HCT116 (cell line): ENCODE measurements at regions not wholly inside any gene's neighbourhood (a gene's known extent, or its start where the extent isn't known, plus 50 kb on each side); places are given as distances from the start of the nearest gene placed in this dataset.

ENCODE experiments used
- ATAC-seq: fragments of 200-7000 bp; cut with Tn5 transposase; 2 replicates; pipeline ENCODE4 v1.9.1; 2020; ENCODE audit warnings: mild to moderate bottlenecking, moderate library complexity
- BruUV-seq: library from RNA; stranded (reverse); fragments of 400-500 nt; replicated peaks from 2 replicates; lab custom pipeline; 2021; lab: Mats Ljungman, UMichigan
- CTCF ChIA-PET: fragments of 300-600 bp; sonication (Branson Sonifier 250); formaldehyde crosslinking; loops from one replicate; lab custom pipeline; 2021; ENCODE audit warnings: antibody characterized with exemption; lab: Charles Lee
- POLR2A ChIA-PET: fragments of 300-600, 350-600 bp; sonication (Branson Sonifier 250); formaldehyde crosslinking; loops from one replicate; lab custom pipeline; 2021; ENCODE audit warnings: antibody characterized with exemption; lab: Charles Lee
- RAD21 ChIA-PET, 2 experiments: fragments of 300-600 bp; sonication (Branson Sonifier 250); formaldehyde crosslinking; loops; one replicate each; lab custom pipeline; 2023; ENCODE audit warnings: low total read pairs in 2 of 2; ENCODE audit not compliant: uncharacterized antibody in 2 of 2, unreplicated experiment in 2 of 2, low non-redundant PET in 1 of 2; lab: Charles Lee
- DNase-seq: peaks from one replicate; pipeline ENCODE4 v3.0.0-alpha.2; 2010; ENCODE audit warnings: low read depth, low spot score
- H2AFZ ChIP-seq: fragments of 200-600 bp; shearing (Covaris generic), sonication (generic); 2 replicates; pipeline ENCODE4 v1.6.1; 2017; ENCODE audit warnings: low read depth, mixed run types, mixed read lengths, antibody characterized with exemption, low read length; ENCODE audit not compliant: poor library complexity, severe bottlenecking
- H3K27ac ChIP-seq: 2 replicates; pipeline ENCODE4 v1.5.1; 2012; ENCODE audit warnings: low read depth, low read length
- H3K27me3 ChIP-seq: fragments of 200-600 bp; sonication (generic); 2 replicates; pipeline ENCODE4 v1.6.1; 2016; ENCODE audit warnings: mixed run types, low read length, mixed read lengths; ENCODE audit not compliant: insufficient read depth
- H3K36me3 ChIP-seq, 2 experiments: fragments of 200-500 bp in 1 of 2; fragments of 200-600 bp in 1 of 2; sonication (Bioruptor generic) in 1 of 2; sonication (generic) in 1 of 2; 2 replicates each; pipeline versions ENCODE4 v1.5.1 to v1.6.1; 2014 to 2016; ENCODE audit warnings: low read length in 2 of 2, inconsistent platforms in 1 of 2, mixed read lengths in 1 of 2, mixed run types in 1 of 2; ENCODE audit not compliant: insufficient read depth in 2 of 2, control insufficient read depth in 1 of 2
- H3K4me1 ChIP-seq, 2 experiments: fragments of 200-600 bp in 1 of 2; sonication (generic) in 1 of 2; 2 replicates each; pipeline versions ENCODE4 v1.5.1 to v1.6.1; 2012 to 2017; ENCODE audit warnings: low read length in 2 of 2, inconsistent platforms in 1 of 2, mild to moderate bottlenecking in 1 of 2, mixed read lengths in 1 of 2, mixed run types in 1 of 2, moderate library complexity in 1 of 2; ENCODE audit not compliant: insufficient read depth in 2 of 2, control insufficient read depth in 1 of 2
- H3K4me2 ChIP-seq: fragments of 200-600 bp; sonication (generic); 2 replicates; pipeline ENCODE4 v1.6.1; 2017; ENCODE audit warnings: mixed run types, low read length, mixed read lengths
- H3K4me3 ChIP-seq, 2 experiments: fragments of 200-600 bp in 1 of 2; sonication (generic) in 1 of 2; replicated peaks in 1 of 2; 2 replicates each; pipeline ENCODE4 v1.5.1; 2011 to 2016; ENCODE audit warnings: low read length in 2 of 2, control low read depth in 1 of 2, low read depth in 1 of 2, mild to moderate bottlenecking in 1 of 2, mixed read lengths in 1 of 2, mixed run types in 1 of 2
- H3K79me2 ChIP-seq: fragments of 200-600 bp; sonication (generic); 2 replicates; pipeline ENCODE4 v1.6.1; 2017; ENCODE audit warnings: mild to moderate bottlenecking, mixed run types, low read length, moderate library complexity, mixed read lengths; ENCODE audit not compliant: insufficient read depth
- H3K9ac ChIP-seq: fragments of 200-600 bp; sonication (generic); 2 replicates; pipeline ENCODE4 v1.6.1; 2016; ENCODE audit warnings: low read length, mixed read lengths
- H3K9me2 ChIP-seq: fragments of 200-600 bp; sonication (generic), shearing (Covaris generic); 2 replicates; pipeline ENCODE4 v1.6.1; 2017; ENCODE audit warnings: mixed run types, mild to moderate bottlenecking, moderate library complexity; ENCODE audit not compliant: insufficient read depth
- H3K9me3 ChIP-seq, 2 experiments: fragments of 200-500 bp in 1 of 2; fragments of 200-600 bp in 1 of 2; sonication (Bioruptor generic) in 1 of 2; sonication (generic) in 1 of 2; 2 replicates each; pipeline ENCODE4 v1.6.1; 2014 to 2017; ENCODE audit warnings: low read length in 2 of 2, mixed read lengths in 2 of 2, inconsistent platforms in 1 of 2, low read depth in 1 of 2, mild to moderate bottlenecking in 1 of 2, mixed run types in 1 of 2, moderate library complexity in 1 of 2; ENCODE audit not compliant: control insufficient read depth in 1 of 2, insufficient read depth in 1 of 2
- H4K20me1 ChIP-seq: fragments of 200-600 bp; sonication (generic), shearing (Covaris generic); 2 replicates; pipeline ENCODE4 v1.6.1; 2017; ENCODE audit warnings: mixed run types, mild to moderate bottlenecking, moderate library complexity; ENCODE audit not compliant: insufficient read depth
- ATF3 ChIP-seq: IDR thresholded peaks from 2 replicates; pipeline ENCODE4 v1.6.1; 2012
- CBX3 ChIP-seq: IDR thresholded peaks from 2 replicates; pipeline ENCODE4 v1.6.1; 2012; ENCODE audit warnings: low read depth
- CEBPB ChIP-seq: IDR thresholded peaks from 2 replicates; pipeline ENCODE4 v1.6.1; 2012; ENCODE audit warnings: low read depth
- EGR1 ChIP-seq: IDR thresholded peaks from 2 replicates; pipeline ENCODE4 v1.6.1; 2012; ENCODE audit warnings: low read depth
- EZH2 ChIP-seq: fragments of 200-600 bp; sonication (generic); IDR thresholded peaks from 2 replicates; pipeline ENCODE4 v1.6.1; 2017; ENCODE audit warnings: antibody characterized with exemption, mixed run types
- EZH2phosphoT487 ChIP-seq: fragments of 200-600 bp; IDR thresholded peaks from 2 replicates; pipeline ENCODE4 v1.6.1; 2018; ENCODE audit warnings: antibody characterized with exemption, borderline replicate concordance
- FOSL1 ChIP-seq: IDR thresholded peaks from 2 replicates; pipeline ENCODE4 v1.6.1; 2012; ENCODE audit warnings: low read depth
- JUND ChIP-seq: IDR thresholded peaks from 2 replicates; pipeline ENCODE4 v1.6.1; 2012
- MAX ChIP-seq: IDR thresholded peaks from 2 replicates; pipeline ENCODE4 v1.6.1; 2012
- POLR2A ChIP-seq: IDR thresholded peaks from 2 replicates; pipeline ENCODE4 v1.7.0; 2011; ENCODE audit warnings: borderline replicate concordance; ENCODE audit not compliant: insufficient read depth, insufficient read length; ENCODE audit errors: extremely low read depth
- POLR2AphosphoS5 ChIP-seq: IDR thresholded peaks from 2 replicates; pipeline ENCODE4 v1.6.1; 2011; ENCODE audit warnings: mild to moderate bottlenecking, low read depth, low read length, moderate library complexity
- RAD21 ChIP-seq: IDR thresholded peaks from 2 replicates; pipeline ENCODE4 v1.6.1; 2012; ENCODE audit warnings: low read depth, mild to moderate bottlenecking
- REST ChIP-seq: IDR thresholded peaks from 2 replicates; pipeline ENCODE4 v1.6.1; 2012; ENCODE audit warnings: low read depth
- SP1 ChIP-seq: IDR thresholded peaks from 2 replicates; pipeline ENCODE4 v1.6.1; 2012; ENCODE audit warnings: low read depth
- SRF ChIP-seq: IDR thresholded peaks from 2 replicates; pipeline ENCODE4 v1.6.1; 2012; ENCODE audit warnings: low read depth
- TCF7L2 ChIP-seq: IDR thresholded peaks from 2 replicates; pipeline ENCODE4 v1.7.0; 2011; ENCODE audit warnings: borderline replicate concordance, inconsistent platforms; ENCODE audit not compliant: insufficient read depth, insufficient read length; ENCODE audit errors: extremely low read depth
- YY1 ChIP-seq: IDR thresholded peaks from 2 replicates; pipeline ENCODE4 v1.6.1; 2011; ENCODE audit warnings: low read length, low read depth, moderate library complexity, mild to moderate bottlenecking; ENCODE audit not compliant: insufficient replicate concordance; ENCODE audit errors: extremely low read depth
- ZFX ChIP-seq: fragments of 450-650 bp; IDR thresholded peaks from 2 replicates; pipeline ENCODE4 v1.6.1; 2017
- ZNF274 ChIP-seq: fragments of 200-500 bp; sonication (Bioruptor generic); IDR thresholded peaks from 2 replicates; pipeline ENCODE4 v1.6.1; 2014; ENCODE audit warnings: mild to moderate bottlenecking, low read depth, low read length, inconsistent platforms
- intact Hi-C: fragments of 100-400 bp; cut with micrococcal nuclease; formaldehyde crosslinking; loops from 2 replicates; pipeline ENCODE4 v1.10.0; 2022
- TF ChIP-seq, protein P1 (sequence below): IDR thresholded peaks from 2 replicates; pipeline ENCODE4 v1.6.1; 2011; ENCODE audit warnings: mild to moderate bottlenecking, low read length, moderate library complexity; ENCODE audit not compliant: insufficient replicate concordance; ENCODE audit errors: extremely low read depth

GRCh38 chr2:236998758-236999157 is 86.9 kb upstream of the COPS8 start (continued):
- TF ChIP-seq RAD21: no peak
- TF ChIP-seq TCF7L2: no peak
- no peak for TF ChIP-seq POLR2A
- TF ChIP-seq EZH2phosphoT487: no peak
- TF ChIP-seq SRF: no peak
- TF ChIP-seq, all 23 proteins: peak for 0

- Histone ChIP-seq H3K36me3 (no peaks in the 10 kb centered on the region), H3K9ac (no peak overlapping the region), H3K4me1 (no peaks in the 10 kb centered on the region), H3K9me2 (no peaks in the 10 kb centered on the region), H2AFZ (no peak overlapping the region), H3K79me2 (no peaks in the 10 kb centered on the region), H3K27me3 (peaks cover 45% of the 10 kb centered on the region), H3K27ac (no peak overlapping the region), H3K4me2 (no peak overlapping the region), H4K20me1 (no peaks in the 10 kb centered on the region), H3K4me3 (no peak overlapping the region), H3K9me3 (no peaks in the 10 kb centered on the region)
- no TSS peak for BruUV-seq
- CTCF ChIA-PET: interaction anchor here (0.7 kb wide), 1 partner anchor 434 kb away, joined by 4 read pairs; no protein-coding TSS in a partner anchor
- ATAC-seq (no peak), DNase-seq (no peak)
- POLR2A ChIA-PET: no interaction called here
- RAD21 ChIA-PET: no interaction called here
- TF ChIP-seq YY1 (no peak), SP1 (no peak), EZH2 (no peak), MAX (no peak), REST (no peak), POLR2AphosphoS5 (no peak), TCF7L2 (no peak), FOSL1 (no peak), JUND (no peak), ZNF274 (no peak), EGR1 (no peak), ZFX (no peak), CBX3 (no peak), ATF3 (no peak), CEBPB (no peak)
- TF ChIP-seq, protein P1, sequence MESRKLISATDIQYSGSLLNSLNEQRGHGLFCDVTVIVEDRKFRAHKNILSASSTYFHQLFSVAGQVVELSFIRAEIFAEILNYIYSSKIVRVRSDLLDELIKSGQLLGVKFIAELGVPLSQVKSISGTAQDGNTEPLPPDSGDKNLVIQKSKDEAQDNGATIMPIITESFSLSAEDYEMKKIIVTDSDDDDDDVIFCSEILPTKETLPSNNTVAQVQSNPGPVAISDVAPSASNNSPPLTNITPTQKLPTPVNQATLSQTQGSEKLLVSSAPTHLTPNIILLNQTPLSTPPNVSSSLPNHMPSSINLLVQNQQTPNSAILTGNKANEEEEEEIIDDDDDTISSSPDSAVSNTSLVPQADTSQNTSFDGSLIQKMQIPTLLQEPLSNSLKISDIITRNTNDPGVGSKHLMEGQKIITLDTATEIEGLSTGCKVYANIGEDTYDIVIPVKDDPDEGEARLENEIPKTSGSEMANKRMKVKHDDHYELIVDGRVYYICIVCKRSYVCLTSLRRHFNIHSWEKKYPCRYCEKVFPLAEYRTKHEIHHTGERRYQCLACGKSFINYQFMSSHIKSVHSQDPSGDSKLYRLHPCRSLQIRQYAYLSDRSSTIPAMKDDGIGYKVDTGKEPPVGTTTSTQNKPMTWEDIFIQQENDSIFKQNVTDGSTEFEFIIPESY: no peak
- intact Hi-C loops: no loop called here
These were observed 85.2 kb upstream of the COPS8 start for GRCh38 chr2:237000481-237000880.
